Retinal pigment epithelial cell (primary cell): ENCODE measurements at regions not wholly inside any gene's neighbourhood (a gene's known extent, or its start where the extent isn't known, plus 50 kb on each side); places are given as distances from the start of the nearest gene placed in this dataset.
A peak's percentile ranks its signal among the peaks of the same experiment; 100 is the strongest.

Experiments
- DNase-seq: peaks from one replicate; pipeline ENCODE4 v3.0.0-alpha.2; 2010; ENCODE audit warnings: low read depth
- H3K4me3 ChIP-seq: 2 replicates; pipeline ENCODE4 v1.5.1; 2011; ENCODE audit warnings: mild to moderate bottlenecking, low read length, control low read depth, moderate library complexity
- TF ChIP-seq, protein P1 (sequence below): conservative IDR thresholded peaks from 2 replicates; pipeline ENCODE4 v1.5.1; 2011; ENCODE audit warnings: low read depth, low read length, control low read depth, inconsistent platforms

DNA sequence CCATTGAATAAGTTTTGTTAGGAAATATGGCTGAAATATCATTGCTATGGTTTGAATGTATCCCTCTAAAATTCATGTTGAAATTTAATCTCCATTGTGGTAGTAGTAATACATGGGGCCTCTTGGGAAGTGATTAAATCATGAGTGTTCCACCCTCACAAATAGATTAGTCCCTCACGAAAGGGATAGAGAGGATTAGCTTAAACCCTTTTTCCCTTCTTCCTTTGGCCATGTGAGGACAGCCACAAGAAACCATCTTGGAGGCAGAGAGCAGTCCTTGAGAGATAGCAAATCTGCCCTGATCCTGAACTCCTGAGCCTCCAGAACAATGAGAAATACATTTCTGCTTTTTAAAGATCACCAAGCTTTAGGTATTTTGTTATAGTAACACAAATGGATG lies 274.2 kb downstream of the CDH19 start:
- no peak for DNase-seq
- TF ChIP-seq, protein P1, sequence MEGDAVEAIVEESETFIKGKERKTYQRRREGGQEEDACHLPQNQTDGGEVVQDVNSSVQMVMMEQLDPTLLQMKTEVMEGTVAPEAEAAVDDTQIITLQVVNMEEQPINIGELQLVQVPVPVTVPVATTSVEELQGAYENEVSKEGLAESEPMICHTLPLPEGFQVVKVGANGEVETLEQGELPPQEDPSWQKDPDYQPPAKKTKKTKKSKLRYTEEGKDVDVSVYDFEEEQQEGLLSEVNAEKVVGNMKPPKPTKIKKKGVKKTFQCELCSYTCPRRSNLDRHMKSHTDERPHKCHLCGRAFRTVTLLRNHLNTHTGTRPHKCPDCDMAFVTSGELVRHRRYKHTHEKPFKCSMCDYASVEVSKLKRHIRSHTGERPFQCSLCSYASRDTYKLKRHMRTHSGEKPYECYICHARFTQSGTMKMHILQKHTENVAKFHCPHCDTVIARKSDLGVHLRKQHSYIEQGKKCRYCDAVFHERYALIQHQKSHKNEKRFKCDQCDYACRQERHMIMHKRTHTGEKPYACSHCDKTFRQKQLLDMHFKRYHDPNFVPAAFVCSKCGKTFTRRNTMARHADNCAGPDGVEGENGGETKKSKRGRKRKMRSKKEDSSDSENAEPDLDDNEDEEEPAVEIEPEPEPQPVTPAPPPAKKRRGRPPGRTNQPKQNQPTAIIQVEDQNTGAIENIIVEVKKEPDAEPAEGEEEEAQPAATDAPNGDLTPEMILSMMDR = no peak
- no peak overlapping the region for H3K4me3 ChIP-seq

DNA sequence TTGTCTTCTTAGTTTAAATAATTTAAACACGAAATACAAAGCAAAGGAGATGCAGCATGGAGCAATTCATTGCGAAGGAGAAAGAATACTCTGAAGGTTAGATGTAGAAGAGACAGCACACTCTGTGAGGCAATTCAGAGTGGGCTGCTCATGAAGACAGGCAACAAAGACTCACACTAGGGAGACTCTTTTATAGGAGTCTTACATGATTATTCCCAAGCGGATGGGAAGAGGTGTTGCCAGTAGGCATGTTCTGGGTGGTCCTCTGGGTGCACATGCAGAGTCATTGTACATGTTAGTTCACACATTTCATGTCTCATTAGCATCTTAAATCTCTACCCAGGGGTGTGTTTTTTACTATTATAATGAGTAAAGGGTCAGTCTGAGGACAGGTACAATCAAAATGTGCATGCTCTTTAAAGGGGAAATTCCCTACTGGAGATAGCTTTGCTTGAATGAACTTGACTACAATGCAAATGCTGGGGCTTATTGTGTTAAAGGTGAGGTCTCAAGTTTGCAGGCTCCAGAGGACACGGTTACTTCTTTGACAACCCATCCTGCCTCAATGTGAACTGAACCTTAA lies 275.5 kb downstream of the CDH19 start:
- TF ChIP-seq, protein P1 = no peak
- H3K4me3 ChIP-seq = no peak overlapping the region
- no peak for DNase-seq

DNA sequence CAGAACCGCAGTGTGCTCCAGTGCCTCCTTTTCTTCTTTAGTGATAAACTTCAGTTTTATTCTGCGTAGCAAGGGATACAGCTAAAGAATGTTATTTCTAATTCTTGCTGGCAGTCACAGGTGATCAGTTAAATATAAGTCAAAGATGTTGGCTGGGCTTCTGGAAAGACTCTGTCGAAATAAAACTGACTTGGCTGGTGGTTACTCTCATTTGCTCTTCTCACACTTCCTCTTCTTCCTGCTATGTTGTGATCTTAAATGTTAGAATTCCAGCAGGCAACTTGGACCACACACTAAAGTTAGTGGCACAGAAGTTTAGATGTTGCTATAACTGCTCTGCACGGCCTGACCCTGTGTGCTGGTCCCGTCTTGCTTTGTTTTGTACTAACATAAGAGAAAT lies 278.6 kb downstream of the CDH19 start:
- no peak overlapping the region for H3K4me3 ChIP-seq
- TF ChIP-seq, protein P1 = no peak
- no peak for DNase-seq

DNA sequence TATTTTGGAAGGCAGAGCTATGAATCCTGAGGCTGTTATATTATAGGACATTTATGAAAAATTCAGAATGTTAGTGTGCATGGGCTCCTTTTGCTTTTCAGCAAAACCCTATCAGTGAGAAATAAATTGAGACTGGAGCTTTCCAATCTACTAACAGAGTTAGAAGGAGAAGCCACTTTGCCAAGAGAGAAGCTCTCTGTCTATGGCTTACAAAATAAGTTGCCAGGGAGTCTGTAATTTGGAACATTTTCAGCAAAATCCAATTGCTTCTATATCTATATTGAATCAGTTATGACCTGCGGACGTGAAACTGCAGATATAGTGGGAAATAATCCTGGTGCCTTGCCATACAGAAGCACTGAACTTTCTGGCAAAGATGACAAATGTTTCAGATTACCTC lies 279.3 kb downstream of the CDH19 start:
- DNase-seq = no peak
- H3K4me3 ChIP-seq = no peak overlapping the region
- TF ChIP-seq, protein P1 = no peak

DNA sequence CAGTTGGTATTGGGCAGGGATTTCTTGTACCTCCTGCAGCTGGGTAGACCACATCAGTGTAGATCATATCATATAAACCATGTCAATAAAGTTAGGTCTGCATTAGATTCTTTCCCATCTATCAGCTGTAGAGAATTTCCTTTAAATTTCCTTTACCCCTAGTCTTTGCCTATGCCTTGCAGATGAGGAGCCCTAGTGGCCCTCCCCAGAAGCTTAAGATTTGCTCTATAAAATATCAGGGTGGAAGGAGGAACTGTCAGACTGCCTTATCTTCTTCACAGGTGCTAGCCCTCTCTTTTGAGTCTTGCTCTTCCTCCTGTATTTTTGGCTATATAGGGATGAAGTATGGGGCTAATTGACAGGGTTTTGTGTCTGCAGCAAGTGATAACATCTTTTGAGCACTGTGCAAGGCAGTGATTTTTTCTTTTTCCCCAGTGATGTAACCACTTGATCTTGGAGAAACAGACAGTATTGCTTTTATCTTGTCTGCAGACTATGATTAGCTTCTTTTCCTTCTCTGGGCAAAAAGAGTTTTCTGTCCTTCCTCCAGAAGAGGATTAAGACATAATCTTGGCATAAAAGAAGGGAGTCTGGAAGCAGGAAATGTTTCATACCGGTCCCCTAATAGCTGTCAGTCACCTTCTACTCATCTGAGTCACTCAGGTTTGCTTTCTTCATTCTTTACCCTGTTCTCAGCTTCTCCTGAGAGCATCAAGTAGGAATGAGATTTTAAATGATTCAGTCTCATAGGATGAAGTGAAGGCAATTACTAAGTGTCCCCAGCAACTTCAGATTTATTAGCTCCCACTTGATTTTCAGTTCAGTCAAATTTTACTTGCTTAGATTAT lies 286.4 kb downstream of the CDH19 start:
- TF ChIP-seq, protein P1 = no peak
- H3K4me3 ChIP-seq = no peak overlapping the region
- peak; percentile 15 for DNase-seq

DNA sequence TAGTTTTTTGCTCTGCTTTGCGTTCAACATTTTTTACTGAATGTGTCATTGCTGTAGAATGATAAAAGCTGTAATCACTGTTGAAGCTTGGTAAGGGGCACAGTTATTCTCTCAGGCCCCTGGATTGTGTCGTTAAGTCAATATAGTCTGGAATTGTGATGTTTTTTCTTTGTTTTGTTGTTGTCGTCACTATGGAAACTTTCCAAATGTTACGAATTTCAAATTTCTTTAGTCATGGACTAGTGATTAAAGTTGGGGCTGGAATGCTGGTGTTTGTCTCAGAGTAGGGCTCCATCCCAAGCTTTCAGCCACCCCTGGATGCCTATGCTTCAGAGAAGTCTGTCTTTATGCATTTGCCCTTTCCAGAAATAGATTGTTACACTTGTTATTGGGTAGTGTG lies 287.2 kb downstream of the CDH19 start:
- DNase-seq = peak; percentile 50
- H3K4me3 ChIP-seq = no peak overlapping the region
- TF ChIP-seq, protein P1 = no peak

DNA sequence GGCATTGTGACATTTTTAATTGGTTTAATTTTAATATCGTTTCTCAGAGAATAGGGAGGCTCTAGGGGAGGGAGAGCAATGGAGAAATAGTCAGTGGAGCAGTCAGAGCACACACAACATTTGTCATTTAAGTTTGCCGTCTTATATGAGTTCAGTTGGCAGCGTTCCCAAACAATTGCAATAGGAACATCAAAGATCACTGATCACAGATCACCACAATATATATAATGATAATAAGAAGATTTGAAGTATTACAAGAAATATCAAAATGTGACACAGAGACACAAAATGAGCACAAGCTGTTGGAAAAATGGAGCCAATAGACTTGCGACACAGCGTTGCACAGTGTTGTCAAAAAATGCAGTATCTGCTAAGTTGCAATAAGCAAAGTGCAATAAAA lies 303.7 kb downstream of the CDH19 start:
- no peak overlapping the region for H3K4me3 ChIP-seq
- no peak for DNase-seq
- TF ChIP-seq, protein P1 = no peak
